ENCODE measurements at regions not wholly inside any gene's neighbourhood (a gene's known extent, or its start where the extent isn't known, plus 50 kb on each side); places are given as distances from the start of the nearest gene placed in this dataset.

- Histone ChIP-seq H3K9me2 (replicated peaks; ENCODE audit: insufficient read depth, low read length) (no peaks in the 10 kb centered on the region), H4K20me1 (ENCODE audit: insufficient read depth, low read length) (no peaks in the 10 kb centered on the region), H3K36me3 (replicated peaks; ENCODE audit: insufficient read depth, low read length) (no peaks in the 10 kb centered on the region), H3K27me3 (replicated peaks; ENCODE audit: insufficient read depth, low read length) (no peaks in the 10 kb centered on the region), H3K4me3 (ENCODE audit: low read length) (no peak overlapping the region), H3K9ac (ENCODE audit: low read length) (no peak overlapping the region), H3F3A (ENCODE audit: insufficient read depth, low read length) (no peaks in the 10 kb centered on the region), H3K4me2 (ENCODE audit: low read depth, low read length) (no peak overlapping the region), H3K27ac (ENCODE audit: low read length) (no peak overlapping the region), H3K9me3 (replicated peaks; ENCODE audit: insufficient read depth, low read length) (no peaks in the 10 kb centered on the region), H2AFZ (ENCODE audit: low read length) (no peak overlapping the region), H3K79me2 (ENCODE audit: low read length) (no peaks in the 10 kb centered on the region), H3K4me1 (ENCODE audit: low read length) (no peaks in the 10 kb centered on the region)
- no peak for DNase-seq
- TF ChIP-seq EZH2phosphoT487 (IDR thresholded peaks at IDR 0.05; ENCODE audit: low read length) (no peak), EZH2 (optimal IDR thresholded peaks at IDR 0.05; ENCODE audit: low read depth, low read length) (no peak)
- TF ChIP-seq, protein P1, sequence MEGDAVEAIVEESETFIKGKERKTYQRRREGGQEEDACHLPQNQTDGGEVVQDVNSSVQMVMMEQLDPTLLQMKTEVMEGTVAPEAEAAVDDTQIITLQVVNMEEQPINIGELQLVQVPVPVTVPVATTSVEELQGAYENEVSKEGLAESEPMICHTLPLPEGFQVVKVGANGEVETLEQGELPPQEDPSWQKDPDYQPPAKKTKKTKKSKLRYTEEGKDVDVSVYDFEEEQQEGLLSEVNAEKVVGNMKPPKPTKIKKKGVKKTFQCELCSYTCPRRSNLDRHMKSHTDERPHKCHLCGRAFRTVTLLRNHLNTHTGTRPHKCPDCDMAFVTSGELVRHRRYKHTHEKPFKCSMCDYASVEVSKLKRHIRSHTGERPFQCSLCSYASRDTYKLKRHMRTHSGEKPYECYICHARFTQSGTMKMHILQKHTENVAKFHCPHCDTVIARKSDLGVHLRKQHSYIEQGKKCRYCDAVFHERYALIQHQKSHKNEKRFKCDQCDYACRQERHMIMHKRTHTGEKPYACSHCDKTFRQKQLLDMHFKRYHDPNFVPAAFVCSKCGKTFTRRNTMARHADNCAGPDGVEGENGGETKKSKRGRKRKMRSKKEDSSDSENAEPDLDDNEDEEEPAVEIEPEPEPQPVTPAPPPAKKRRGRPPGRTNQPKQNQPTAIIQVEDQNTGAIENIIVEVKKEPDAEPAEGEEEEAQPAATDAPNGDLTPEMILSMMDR (IDR thresholded peaks at IDR 0.05; ENCODE audit: low read length): no peak
These were observed 592.0 kb downstream of the ZNF385D start for GRCh38 chr3:21158861-21159542.

- H3K9ac ChIP-seq (ENCODE audit: low read length): no peak overlapping the region
- no peak overlapping the region for H3K4me2 ChIP-seq (ENCODE audit: low read depth, low read length)
- no peak for DNase-seq
- H3K36me3 ChIP-seq (replicated peaks; ENCODE audit: insufficient read depth, low read length): no peaks in the 10 kb centered on the region
- H3K27ac ChIP-seq (ENCODE audit: low read length): no peak overlapping the region
- no peaks in the 10 kb centered on the region for H3K27me3 ChIP-seq (replicated peaks; ENCODE audit: insufficient read depth, low read length)
- H3K9me2 ChIP-seq (replicated peaks; ENCODE audit: insufficient read depth, low read length): no peaks in the 10 kb centered on the region
- H2AFZ ChIP-seq (ENCODE audit: low read length): no peak overlapping the region
- H3K4me1 ChIP-seq (ENCODE audit: low read length): no peaks in the 10 kb centered on the region
- H3K4me3 ChIP-seq (ENCODE audit: low read length): no peak overlapping the region
- TF ChIP-seq, protein P1 (IDR thresholded peaks at IDR 0.05; ENCODE audit: low read length): no peak
- TF ChIP-seq EZH2phosphoT487 (IDR thresholded peaks at IDR 0.05; ENCODE audit: low read length): no peak
- no peak for TF ChIP-seq EZH2 (optimal IDR thresholded peaks at IDR 0.05; ENCODE audit: low read depth, low read length)
- H4K20me1 ChIP-seq (ENCODE audit: insufficient read depth, low read length): no peaks in the 10 kb centered on the region
- no peaks in the 10 kb centered on the region for H3F3A ChIP-seq (ENCODE audit: insufficient read depth, low read length)
- no peaks in the 10 kb centered on the region for H3K79me2 ChIP-seq (ENCODE audit: low read length)
- H3K9me3 ChIP-seq (replicated peaks; ENCODE audit: insufficient read depth, low read length): no peaks in the 10 kb centered on the region
These were observed 596.1 kb downstream of the ZNF385D start for GRCh38 chr3:21154911-21155310.

DNA sequence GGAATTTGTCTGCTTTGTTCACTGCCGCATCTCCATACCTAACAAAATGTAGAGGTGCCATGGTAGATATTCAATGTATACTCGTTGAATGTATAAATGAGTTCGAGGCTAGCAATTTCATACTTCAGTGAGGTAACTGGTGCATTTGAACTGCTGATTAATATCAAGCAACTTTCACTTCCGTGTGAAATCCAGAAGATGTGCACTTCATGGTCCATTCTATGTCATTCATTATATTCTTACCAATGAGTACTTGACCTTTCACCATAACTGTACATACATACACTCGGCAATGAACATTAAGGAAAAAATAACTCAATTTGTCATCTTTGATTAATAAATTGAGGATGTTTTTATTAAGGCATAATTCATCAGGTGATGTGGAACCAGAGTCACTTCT, 598.5 kb downstream of the ZNF385D start:
- Histone ChIP-seq H3K4me3 (ENCODE audit: low read length) (no peak overlapping the region), H2AFZ (ENCODE audit: low read length) (no peak overlapping the region), H3K9me2 (replicated peaks; ENCODE audit: insufficient read depth, low read length) (no peaks in the 10 kb centered on the region), H3K27ac (ENCODE audit: low read length) (no peak overlapping the region), H3K9me3 (replicated peaks; ENCODE audit: insufficient read depth, low read length) (no peaks in the 10 kb centered on the region), H3K4me2 (ENCODE audit: low read depth, low read length) (no peak overlapping the region), H3K4me1 (ENCODE audit: low read length) (no peaks in the 10 kb centered on the region), H3K36me3 (replicated peaks; ENCODE audit: insufficient read depth, low read length) (no peaks in the 10 kb centered on the region), H4K20me1 (ENCODE audit: insufficient read depth, low read length) (no peaks in the 10 kb centered on the region), H3K9ac (ENCODE audit: low read length) (no peak overlapping the region), H3K27me3 (replicated peaks; ENCODE audit: insufficient read depth, low read length) (no peaks in the 10 kb centered on the region), H3F3A (ENCODE audit: insufficient read depth, low read length) (no peaks in the 10 kb centered on the region), H3K79me2 (ENCODE audit: low read length) (no peaks in the 10 kb centered on the region)
- no peak for TF ChIP-seq EZH2phosphoT487 (IDR thresholded peaks at IDR 0.05; ENCODE audit: low read length)
- TF ChIP-seq, protein P1 (IDR thresholded peaks at IDR 0.05; ENCODE audit: low read length): no peak
- TF ChIP-seq EZH2 (optimal IDR thresholded peaks at IDR 0.05; ENCODE audit: low read depth, low read length): no peak
- no peak for DNase-seq
